ENCODE measurements at regions not wholly inside any gene's neighbourhood (a gene's known extent, or its start where the extent isn't known, plus 50 kb on each side); places are given as distances from the start of the nearest gene placed in this dataset.
"Not testable (repeated sequence)": the region's sequence is repeated elsewhere in the genome, so short reads cannot be mapped to it uniquely, and the experiment has no call there.

GRCh38 chr10:2334575-2334974, 597.2 kb upstream of the ADARB2 start:
- H3K36me3 ChIP-seq (ENCODE audit: control insufficient read depth in 2 of 3, insufficient read depth in 3 of 3, low read length in 3 of 3): no peaks in the 10 kb centered on the region
- Mint-ChIP-seq H3K27ac (no peak overlapping the region), H3K4me1 (no peaks in the 10 kb centered on the region), H3K27me3 (peaks cover 0 to 7% (median 0%) of the 10 kb centered on the region in 5 donors), H3K9me3 (no peaks in the 10 kb centered on the region), H3K36me3 (no peaks in the 10 kb centered on the region), H3K4me3 (no peak overlapping the region)
- no peak overlapping the region for H3K27ac ChIP-seq (ENCODE audit: low read depth, low read length)
- POLR2A ChIA-PET: no interaction called here
- CTCF ChIA-PET: interaction anchor here (0.5 kb wide), 1 partner anchor 15 kb away, joined by 3 read pairs; no protein-coding TSS in a partner anchor
- no peak overlapping the region for H3K4me3 ChIP-seq (ENCODE audit: low read length)
- H3K4me1 ChIP-seq (ENCODE audit: control insufficient read depth in 2 of 2, insufficient read depth in 2 of 2, low read length in 2 of 2): no peaks in the 10 kb centered on the region
- intact Hi-C loops (cut with micrococcal nuclease): no loop called here
- DNase-seq (no peak), ATAC-seq (no peak)
- no peaks in the 10 kb centered on the region for H3K9me3 ChIP-seq (ENCODE audit: control insufficient read depth in 2 of 3, low read length in 3 of 3)
- H3K27me3 ChIP-seq (ENCODE audit: control insufficient read depth in 2 of 2, insufficient read depth in 2 of 2, low read length in 2 of 2): no peaks in the 10 kb centered on the region

GRCh38 chr10:2329082-2329481, 591.8 kb upstream of the ADARB2 start:
- H3K27ac ChIP-seq (ENCODE audit: low read depth, low read length): no peak overlapping the region
- Mint-ChIP-seq H3K9me3 (no peaks in the 10 kb centered on the region), H3K4me3 (no peak overlapping the region), H3K36me3 (peaks cover 0 to 5% (median 0%) of the 10 kb centered on the region in 5 donors), H3K27me3 (peaks cover 0 to 29% (median 0%) of the 10 kb centered on the region in 5 donors), H3K4me1 (peaks cover 0 to 6% (median 0%) of the 10 kb centered on the region in 7 donors), H3K27ac (no peak overlapping the region)
- H3K36me3 ChIP-seq (ENCODE audit: control insufficient read depth in 2 of 3, insufficient read depth in 3 of 3, low read length in 3 of 3): no peaks in the 10 kb centered on the region
- POLR2A ChIA-PET: no interaction called here
- H3K27me3 ChIP-seq (ENCODE audit: control insufficient read depth in 2 of 2, insufficient read depth in 2 of 2, low read length in 2 of 2): no peaks in the 10 kb centered on the region
- H3K9me3 ChIP-seq (ENCODE audit: control insufficient read depth in 2 of 3, low read length in 3 of 3): no peaks in the 10 kb centered on the region
- CTCF ChIA-PET: no interaction called here
- intact Hi-C loops (cut with micrococcal nuclease): no loop called here
- H3K4me1 ChIP-seq (ENCODE audit: control insufficient read depth in 2 of 2, insufficient read depth in 2 of 2, low read length in 2 of 2): no peaks in the 10 kb centered on the region
- H3K4me3 ChIP-seq (ENCODE audit: low read length): no peak overlapping the region
- DNase-seq (no peak), ATAC-seq (no peak)

GRCh38 chr10:2326411-2326810, 589.1 kb upstream of the ADARB2 start:
- ChIA-PET POLR2A (no interaction called here), CTCF (no interaction called here)
- intact Hi-C loops (cut with micrococcal nuclease): no loop called here
- no peaks in the 10 kb centered on the region for H3K27me3 ChIP-seq (ENCODE audit: control insufficient read depth in 2 of 2, insufficient read depth in 2 of 2, low read length in 2 of 2)
- DNase-seq (no peak), ATAC-seq (no peak)
- no peaks in the 10 kb centered on the region for H3K4me1 ChIP-seq (ENCODE audit: control insufficient read depth in 2 of 2, insufficient read depth in 2 of 2, low read length in 2 of 2)
- H3K27ac ChIP-seq (ENCODE audit: low read depth, low read length): no peak overlapping the region
- Mint-ChIP-seq H3K4me1 (peaks cover 0 to 6% (median 0%) of the 10 kb centered on the region in 7 donors), H3K27me3 (peaks cover 0 to 24% (median 0%) of the 10 kb centered on the region in 5 donors), H3K27ac (no peak overlapping the region), H3K9me3 (peaks cover 0 to 2% (median 0%) of the 10 kb centered on the region in 11 donors), H3K4me3 (no peak overlapping the region), H3K36me3 (peaks cover 0 to 5% (median 0%) of the 10 kb centered on the region in 5 donors)
- no peaks in the 10 kb centered on the region for H3K36me3 ChIP-seq (ENCODE audit: control insufficient read depth in 2 of 3, insufficient read depth in 3 of 3, low read length in 3 of 3)
- no peaks in the 10 kb centered on the region for H3K9me3 ChIP-seq (ENCODE audit: control insufficient read depth in 2 of 3, low read length in 3 of 3)
- no peak overlapping the region for H3K4me3 ChIP-seq (ENCODE audit: low read length)

GRCh38 chr10:2315045-2315485, 577.7 kb upstream of the ADARB2 start:
- H3K27ac ChIP-seq (ENCODE audit: low read depth, low read length); H3K4me3 ChIP-seq (ENCODE audit: low read length); H3K27ac Mint-ChIP-seq; H3K27me3 Mint-ChIP-seq; H3K4me1 Mint-ChIP-seq; H3K27me3 ChIP-seq (ENCODE audit: control insufficient read depth in 2 of 2, insufficient read depth in 2 of 2, low read length in 2 of 2); H3K9me3 ChIP-seq (ENCODE audit: control insufficient read depth in 2 of 3, low read length in 3 of 3); DNase-seq; H3K36me3 Mint-ChIP-seq; H3K4me3 Mint-ChIP-seq; H3K9me3 Mint-ChIP-seq; POLR2A ChIA-PET; H3K4me1 ChIP-seq (ENCODE audit: control insufficient read depth in 2 of 2, insufficient read depth in 2 of 2, low read length in 2 of 2); H3K36me3 ChIP-seq (ENCODE audit: control insufficient read depth in 2 of 3, insufficient read depth in 3 of 3, low read length in 3 of 3); intact Hi-C loops (cut with micrococcal nuclease); CTCF ChIA-PET; ATAC-seq: not testable (repeated sequence)

GRCh38 chr10:2306081-2306480, 568.8 kb upstream of the ADARB2 start:
- POLR2A ChIA-PET: no interaction called here
- Histone ChIP-seq H3K36me3 (ENCODE audit: control insufficient read depth in 2 of 3, insufficient read depth in 3 of 3, low read length in 3 of 3) (no peaks in the 10 kb centered on the region), H3K27ac (ENCODE audit: low read depth, low read length) (no peak overlapping the region), H3K4me1 (ENCODE audit: control insufficient read depth in 2 of 2, insufficient read depth in 2 of 2, low read length in 2 of 2) (no peaks in the 10 kb centered on the region), H3K4me3 (ENCODE audit: low read length) (no peak overlapping the region), H3K9me3 (ENCODE audit: control insufficient read depth in 2 of 3, low read length in 3 of 3) (no peaks in the 10 kb centered on the region), H3K27me3 (ENCODE audit: control insufficient read depth in 2 of 2, insufficient read depth in 2 of 2, low read length in 2 of 2) (no peaks in the 10 kb centered on the region)
- Mint-ChIP-seq H3K36me3 (no peaks in the 10 kb centered on the region), H3K27me3 (peaks cover 0 to 20% (median 0%) of the 10 kb centered on the region in 5 donors), H3K27ac (no peak overlapping the region), H3K4me3 (no peak overlapping the region), H3K9me3 (peaks cover 0 to 6% (median 0%) of the 10 kb centered on the region in 11 donors), H3K4me1 (peaks cover 0 to 2% (median 0%) of the 10 kb centered on the region in 7 donors)
- CTCF ChIA-PET: no interaction called here
- intact Hi-C loops (cut with micrococcal nuclease): no loop called here
- DNase-seq (no peak), ATAC-seq (no peak)

- DNase-seq: no peak
- peaks cover 0 to 13% (median 0%) of the 10 kb centered on the region in 5 donors for H3K27me3 Mint-ChIP-seq
- CTCF ChIA-PET: no interaction called here
- H3K9me3 Mint-ChIP-seq: peaks cover 0 to 6% (median 0%) of the 10 kb centered on the region in 11 donors
- no peak overlapping the region for H3K4me3 Mint-ChIP-seq
- no peak overlapping the region for H3K27ac ChIP-seq (ENCODE audit: low read depth, low read length)
- H3K27me3 ChIP-seq (ENCODE audit: control insufficient read depth in 2 of 2, insufficient read depth in 2 of 2, low read length in 2 of 2): no peaks in the 10 kb centered on the region
- POLR2A ChIA-PET: no interaction called here
- H3K36me3 Mint-ChIP-seq: no peaks in the 10 kb centered on the region
- H3K4me3 ChIP-seq (ENCODE audit: low read length): no peak overlapping the region
- H3K36me3 ChIP-seq (ENCODE audit: control insufficient read depth in 2 of 3, insufficient read depth in 3 of 3, low read length in 3 of 3): no peaks in the 10 kb centered on the region
- intact Hi-C loops (cut with micrococcal nuclease): no loop called here
- H3K9me3 ChIP-seq (ENCODE audit: control insufficient read depth in 2 of 3, low read length in 3 of 3): no peaks in the 10 kb centered on the region
- no peaks in the 10 kb centered on the region for H3K4me1 ChIP-seq (ENCODE audit: control insufficient read depth in 2 of 2, insufficient read depth in 2 of 2, low read length in 2 of 2)
- no peaks in the 10 kb centered on the region for H3K4me1 Mint-ChIP-seq
- no peak overlapping the region for H3K27ac Mint-ChIP-seq
- ATAC-seq: no peak
These were observed 565.8 kb upstream of the ADARB2 start for GRCh38 chr10:2303169-2303568.

GRCh38 chr10:2301227-2301626, 563.9 kb upstream of the ADARB2 start:
- CTCF ChIA-PET: no interaction called here
- Mint-ChIP-seq H3K9me3 (peaks cover 0 to 6% (median 0%) of the 10 kb centered on the region in 11 donors), H3K27ac (no peak overlapping the region), H3K4me3 (no peak overlapping the region), H3K27me3 (peaks cover 0 to 12% (median 0%) of the 10 kb centered on the region in 5 donors), H3K36me3 (no peaks in the 10 kb centered on the region), H3K4me1 (no peaks in the 10 kb centered on the region)
- ATAC-seq (no peak), DNase-seq (no peak)
- POLR2A ChIA-PET: no interaction called here
- H3K27ac ChIP-seq (ENCODE audit: low read depth, low read length): no peak overlapping the region
- H3K36me3 ChIP-seq (ENCODE audit: control insufficient read depth in 2 of 3, insufficient read depth in 3 of 3, low read length in 3 of 3): no peaks in the 10 kb centered on the region
- intact Hi-C loops (cut with micrococcal nuclease): no loop called here
- H3K27me3 ChIP-seq (ENCODE audit: control insufficient read depth in 2 of 2, insufficient read depth in 2 of 2, low read length in 2 of 2): no peaks in the 10 kb centered on the region
- no peak overlapping the region for H3K4me3 ChIP-seq (ENCODE audit: low read length)
- H3K9me3 ChIP-seq (ENCODE audit: control insufficient read depth in 2 of 3, low read length in 3 of 3): no peaks in the 10 kb centered on the region
- H3K4me1 ChIP-seq (ENCODE audit: control insufficient read depth in 2 of 2, insufficient read depth in 2 of 2, low read length in 2 of 2): no peaks in the 10 kb centered on the region

All from naive thymus-derived CD4-positive, alpha-beta T cell (primary cell).